ENCODE measurements at regions not wholly inside any gene's neighbourhood (a gene's known extent, or its start where the extent isn't known, plus 50 kb on each side); places are given as distances from the start of the nearest gene placed in this dataset.

- DNase-seq (ENCODE audit: extremely low read depth, low read depth), result no peak
- TF ChIP-seq, protein P1, sequence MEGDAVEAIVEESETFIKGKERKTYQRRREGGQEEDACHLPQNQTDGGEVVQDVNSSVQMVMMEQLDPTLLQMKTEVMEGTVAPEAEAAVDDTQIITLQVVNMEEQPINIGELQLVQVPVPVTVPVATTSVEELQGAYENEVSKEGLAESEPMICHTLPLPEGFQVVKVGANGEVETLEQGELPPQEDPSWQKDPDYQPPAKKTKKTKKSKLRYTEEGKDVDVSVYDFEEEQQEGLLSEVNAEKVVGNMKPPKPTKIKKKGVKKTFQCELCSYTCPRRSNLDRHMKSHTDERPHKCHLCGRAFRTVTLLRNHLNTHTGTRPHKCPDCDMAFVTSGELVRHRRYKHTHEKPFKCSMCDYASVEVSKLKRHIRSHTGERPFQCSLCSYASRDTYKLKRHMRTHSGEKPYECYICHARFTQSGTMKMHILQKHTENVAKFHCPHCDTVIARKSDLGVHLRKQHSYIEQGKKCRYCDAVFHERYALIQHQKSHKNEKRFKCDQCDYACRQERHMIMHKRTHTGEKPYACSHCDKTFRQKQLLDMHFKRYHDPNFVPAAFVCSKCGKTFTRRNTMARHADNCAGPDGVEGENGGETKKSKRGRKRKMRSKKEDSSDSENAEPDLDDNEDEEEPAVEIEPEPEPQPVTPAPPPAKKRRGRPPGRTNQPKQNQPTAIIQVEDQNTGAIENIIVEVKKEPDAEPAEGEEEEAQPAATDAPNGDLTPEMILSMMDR (IDR thresholded peaks at IDR 0.05; ENCODE audit: low read depth, low read length, missing control alignments), result no peak
- no peak overlapping the region for H3K4me3 ChIP-seq (replicated peaks; ENCODE audit: low read depth, low read length)
These were observed 151.8 kb downstream of the IRS1 start for GRCh38 chr2:226647621-226648518.

- TF ChIP-seq, protein P1 (IDR thresholded peaks at IDR 0.05; ENCODE audit: low read depth, low read length, missing control alignments), result no peak
- no peak for DNase-seq (ENCODE audit: extremely low read depth, low read depth)
- H3K4me3 ChIP-seq (replicated peaks; ENCODE audit: low read depth, low read length), result no peak overlapping the region
These were observed 155.2 kb downstream of the IRS1 start for GRCh38 chr2:226644399-226644865.

DNA sequence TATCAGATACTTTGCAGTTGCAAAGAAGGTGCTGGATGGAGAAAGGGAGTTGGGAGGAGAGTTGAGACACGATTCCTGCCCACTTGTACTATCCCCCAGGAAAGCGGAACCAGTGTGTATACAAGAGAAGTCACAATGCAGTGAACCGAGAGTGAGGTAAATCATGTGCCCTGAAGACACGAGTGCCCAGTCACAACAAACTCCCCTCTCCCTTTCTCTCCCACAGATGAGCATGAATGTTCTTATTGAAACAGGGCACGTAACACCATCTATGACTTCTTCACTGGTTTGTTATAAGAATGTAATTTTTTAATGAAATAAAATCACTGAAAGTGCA lies 155.7 kb downstream of the IRS1 start:
- TF ChIP-seq, protein P1 (IDR thresholded peaks at IDR 0.05; ENCODE audit: low read depth, low read length, missing control alignments), result no peak
- no peak overlapping the region for H3K4me3 ChIP-seq (replicated peaks; ENCODE audit: low read depth, low read length)
- DNase-seq (ENCODE audit: extremely low read depth, low read depth), result no peak

GRCh38 chr2:226643030-226643945 lies 156.3 kb downstream of the IRS1 start:
- DNase-seq (ENCODE audit: extremely low read depth, low read depth), result no peak
- TF ChIP-seq, protein P1 (IDR thresholded peaks at IDR 0.05; ENCODE audit: low read depth, low read length, missing control alignments), result no peak
- no peak overlapping the region for H3K4me3 ChIP-seq (replicated peaks; ENCODE audit: low read depth, low read length)

- H3K4me3 ChIP-seq (replicated peaks; ENCODE audit: low read depth, low read length), result no peak overlapping the region
- TF ChIP-seq, protein P1 (IDR thresholded peaks at IDR 0.05; ENCODE audit: low read depth, low read length, missing control alignments), result no peak
- DNase-seq (ENCODE audit: extremely low read depth, low read depth), result no peak
These were observed 158.6 kb downstream of the IRS1 start for GRCh38 chr2:226641008-226641407.

DNA sequence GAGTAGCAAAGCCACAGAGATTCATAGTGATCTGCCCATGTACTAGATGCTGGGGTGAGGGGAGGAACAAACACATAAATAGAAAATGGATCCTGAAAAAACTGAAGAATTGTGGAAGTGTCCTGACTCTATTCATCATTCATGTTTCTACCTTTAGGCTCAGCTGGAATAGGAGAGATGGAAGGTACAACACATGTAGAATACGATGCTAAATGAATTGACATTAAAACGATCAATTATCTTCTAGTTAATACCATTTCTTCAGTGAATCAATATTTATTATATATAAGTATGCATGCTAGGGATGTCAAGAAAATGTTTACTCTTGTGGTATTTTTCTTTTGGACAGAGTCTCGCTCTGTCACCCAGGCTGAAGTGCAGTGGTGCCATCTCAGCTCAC lies 159.1 kb downstream of the IRS1 start:
- H3K4me3 ChIP-seq (replicated peaks; ENCODE audit: low read depth, low read length), result no peak overlapping the region
- no peak for DNase-seq (ENCODE audit: extremely low read depth, low read depth)
- TF ChIP-seq, protein P1 (IDR thresholded peaks at IDR 0.05; ENCODE audit: low read depth, low read length, missing control alignments), result no peak

All from HFF-Myc (cell line).